LNCaP clone FGC (cell line): ENCODE measurements at regions not wholly inside any gene's neighbourhood (a gene's known extent, or its start where the extent isn't known, plus 50 kb on each side); places are given as distances from the start of the nearest gene placed in this dataset.

Source experiments
- DNase-seq: peaks from one replicate; pipeline ENCODE4 v3.0.0-alpha.2; 2011; ENCODE audit warnings: low read depth
- H3K4me3 ChIP-seq: 2 replicates; pipeline ENCODE4 v1.5.1; 2011; ENCODE audit warnings: mild to moderate bottlenecking, low read depth, low read length, control low read depth
- TF ChIP-seq, protein P1 (sequence below): IDR thresholded peaks from 2 replicates; pipeline ENCODE4 v1.5.1; 2012; ENCODE audit warnings: mild to moderate bottlenecking; ENCODE audit not compliant: control insufficient read depth, insufficient read depth; ENCODE audit errors: extremely low read depth

DNA sequence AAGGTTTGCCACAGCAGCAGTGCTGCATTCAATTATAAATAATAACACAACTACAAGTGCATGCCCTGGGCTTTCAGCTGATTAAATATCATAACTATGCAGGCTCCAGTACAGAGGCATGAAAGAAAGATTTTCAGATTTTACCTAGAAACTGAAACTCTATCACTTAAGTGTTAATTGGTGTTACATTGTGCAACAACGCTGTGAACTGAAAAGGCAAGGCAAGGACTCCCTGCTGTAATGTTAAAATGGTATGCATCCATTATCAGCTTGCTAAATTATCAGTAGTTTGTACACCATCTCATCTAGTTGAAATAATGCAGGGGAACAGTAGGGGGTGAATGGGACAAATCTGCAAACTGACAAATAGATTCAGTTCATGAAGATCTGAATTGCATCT, 976.7 kb upstream of the MANEA start:
- no peak for DNase-seq
- H3K4me3 ChIP-seq: no peak overlapping the region
- TF ChIP-seq, protein P1, sequence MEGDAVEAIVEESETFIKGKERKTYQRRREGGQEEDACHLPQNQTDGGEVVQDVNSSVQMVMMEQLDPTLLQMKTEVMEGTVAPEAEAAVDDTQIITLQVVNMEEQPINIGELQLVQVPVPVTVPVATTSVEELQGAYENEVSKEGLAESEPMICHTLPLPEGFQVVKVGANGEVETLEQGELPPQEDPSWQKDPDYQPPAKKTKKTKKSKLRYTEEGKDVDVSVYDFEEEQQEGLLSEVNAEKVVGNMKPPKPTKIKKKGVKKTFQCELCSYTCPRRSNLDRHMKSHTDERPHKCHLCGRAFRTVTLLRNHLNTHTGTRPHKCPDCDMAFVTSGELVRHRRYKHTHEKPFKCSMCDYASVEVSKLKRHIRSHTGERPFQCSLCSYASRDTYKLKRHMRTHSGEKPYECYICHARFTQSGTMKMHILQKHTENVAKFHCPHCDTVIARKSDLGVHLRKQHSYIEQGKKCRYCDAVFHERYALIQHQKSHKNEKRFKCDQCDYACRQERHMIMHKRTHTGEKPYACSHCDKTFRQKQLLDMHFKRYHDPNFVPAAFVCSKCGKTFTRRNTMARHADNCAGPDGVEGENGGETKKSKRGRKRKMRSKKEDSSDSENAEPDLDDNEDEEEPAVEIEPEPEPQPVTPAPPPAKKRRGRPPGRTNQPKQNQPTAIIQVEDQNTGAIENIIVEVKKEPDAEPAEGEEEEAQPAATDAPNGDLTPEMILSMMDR: no peak

DNA sequence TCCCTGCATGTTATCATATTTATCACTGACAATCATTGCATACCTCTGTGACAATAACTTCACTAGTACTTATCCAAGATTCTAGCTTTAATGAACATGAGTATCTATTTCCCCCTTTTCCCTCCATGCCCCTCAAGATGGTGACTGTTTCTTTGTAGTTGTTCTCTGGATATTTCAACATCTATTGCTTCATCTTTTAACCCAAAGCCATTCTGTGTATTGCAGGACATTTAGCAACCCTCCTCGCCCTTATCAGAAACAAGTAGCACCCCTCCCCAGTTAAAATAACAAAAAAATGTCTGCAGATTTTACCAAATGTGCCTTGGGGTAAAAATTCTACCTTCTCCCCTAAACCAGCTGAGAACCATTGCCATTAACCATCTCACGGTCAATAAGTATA, 979.8 kb upstream of the MANEA start:
- no peak for DNase-seq
- no peak overlapping the region for H3K4me3 ChIP-seq
- TF ChIP-seq, protein P1: no peak

- TF ChIP-seq, protein P1: no peak
- DNase-seq: no peak
- H3K4me3 ChIP-seq: no peak overlapping the region
These were observed 986.9 kb upstream of the MANEA start for GRCh38 chr6:94590416-94590815.

- no peak overlapping the region for H3K4me3 ChIP-seq
- TF ChIP-seq, protein P1: no peak
- no peak for DNase-seq
These were observed 989.0 kb upstream of the MANEA start for GRCh38 chr6:94588301-94588700.

GRCh38 chr6:94584211-94584610, 993.1 kb upstream of the MANEA start:
- no peak for DNase-seq

GRCh38 chr6:94570581-94570980, 1006.8 kb upstream of the MANEA start:
- DNase-seq: no peak
- no peak overlapping the region for H3K4me3 ChIP-seq
- TF ChIP-seq, protein P1: no peak

More at GRCh38 chr6:94584211-94584610, 993.1 kb upstream of the MANEA start:
- H3K4me3 ChIP-seq: no peak overlapping the region
- TF ChIP-seq, protein P1: no peak

DNA sequence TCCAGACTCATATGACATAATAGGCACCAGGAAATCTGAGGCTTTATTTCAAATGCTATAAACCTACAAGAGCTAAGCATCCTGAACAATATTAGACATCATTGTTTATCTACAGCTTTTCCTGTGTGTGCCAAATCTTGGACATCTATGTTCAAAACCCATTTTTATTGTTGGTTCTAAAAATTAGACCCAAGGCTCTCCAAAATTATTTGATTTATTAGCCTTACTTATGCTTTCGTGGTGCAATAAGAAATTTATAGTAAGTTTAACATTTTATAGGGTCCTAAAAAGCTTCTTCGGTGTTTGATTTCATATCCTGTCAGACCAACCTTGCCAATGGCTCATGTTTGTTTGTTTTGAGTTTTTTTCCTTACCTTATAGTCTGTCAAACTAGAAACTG, 1014.5 kb upstream of the MANEA start:
- H3K4me3 ChIP-seq: no peak overlapping the region
- TF ChIP-seq, protein P1: no peak
- peak; percentile 84 for DNase-seq
